HG03565 (cell line): ENCODE measurements at regions not wholly inside any gene's neighbourhood (a gene's known extent, or its start where the extent isn't known, plus 50 kb on each side); places are given as distances from the start of the nearest gene placed in this dataset.

Source experiments
- ATAC-seq: cut with Tn5 transposase; IDR thresholded peaks from one replicate; pipeline ENCODE4 v1.9.1; 2021; ENCODE audit warnings: mild to moderate bottlenecking, moderate library complexity; ENCODE audit not compliant: unreplicated experiment

GRCh38 chr2:82896117-82896516 is 1563.0 kb downstream of the SUCLG1 start:
- no peak for ATAC-seq

GRCh38 chr2:82893190-82893589 is 1565.9 kb downstream of the SUCLG1 start:
- no peak for ATAC-seq

- ATAC-seq, result no peak
Measured at GRCh38 chr2:82879803-82880202, 1579.3 kb downstream of the SUCLG1 start.

GRCh38 chr2:82875858-82876257 is 1583.2 kb downstream of the SUCLG1 start:
- no peak for ATAC-seq

- ATAC-seq, result no peak
Measured at GRCh38 chr2:82857967-82858366, 1601.1 kb downstream of the SUCLG1 start.

- no peak for ATAC-seq
Measured at GRCh38 chr2:82853299-82853698, 1605.8 kb downstream of the SUCLG1 start.

GRCh38 chr2:82852787-82853186 is 1606.3 kb downstream of the SUCLG1 start:
- no peak for ATAC-seq

- no peak for ATAC-seq
Measured at GRCh38 chr2:82848285-82848684, 1610.8 kb downstream of the SUCLG1 start.

GRCh38 chr2:82839036-82839435 is 1620.0 kb downstream of the SUCLG1 start:
- ATAC-seq, result no peak

GRCh38 chr2:82837588-82838304 is 1621.3 kb downstream of the SUCLG1 start:
- no peak for ATAC-seq

- ATAC-seq, result no peak
Measured at GRCh38 chr2:82834893-82835292, 1624.2 kb downstream of the SUCLG1 start.

- ATAC-seq, result no peak
Measured at GRCh38 chr2:82827426-82827825, 1631.7 kb downstream of the SUCLG1 start.

GRCh38 chr2:82826437-82826836 is 1632.6 kb downstream of the SUCLG1 start:
- no peak for ATAC-seq

- ATAC-seq, result no peak
Measured at GRCh38 chr2:82825410-82826090, 1633.5 kb downstream of the SUCLG1 start.

- ATAC-seq, result no peak
Measured at GRCh38 chr2:82823892-82824291, 1635.2 kb downstream of the SUCLG1 start.

- no peak for ATAC-seq
Measured at GRCh38 chr2:82819951-82820350, 1639.1 kb downstream of the SUCLG1 start.

- ATAC-seq, result no peak
Measured at GRCh38 chr2:82814146-82814545, 1644.9 kb downstream of the SUCLG1 start.

GRCh38 chr2:82811946-82812345 is 1647.1 kb downstream of the SUCLG1 start:
- no peak for ATAC-seq

- ATAC-seq, result no peak
Measured at GRCh38 chr2:82803307-82803706, 1655.8 kb downstream of the SUCLG1 start.

- ATAC-seq, result no peak
Measured at GRCh38 chr2:82797469-82797868, 1661.6 kb downstream of the SUCLG1 start.

- ATAC-seq, result no peak
Measured at GRCh38 chr2:82796132-82796531, 1662.9 kb downstream of the SUCLG1 start.

GRCh38 chr2:82795446-82795845 is 1663.6 kb downstream of the SUCLG1 start:
- ATAC-seq, result no peak
